DMS153 (cell line): ENCODE measurements at regions not wholly inside any gene's neighbourhood (a gene's known extent, or its start where the extent isn't known, plus 50 kb on each side); places are given as distances from the start of the nearest gene placed in this dataset.

Experiments used
- DNase-seq: peaks from one replicate; lab custom pipeline; 2025; lab: John Stamatoyannopoulos, UW

DNA sequence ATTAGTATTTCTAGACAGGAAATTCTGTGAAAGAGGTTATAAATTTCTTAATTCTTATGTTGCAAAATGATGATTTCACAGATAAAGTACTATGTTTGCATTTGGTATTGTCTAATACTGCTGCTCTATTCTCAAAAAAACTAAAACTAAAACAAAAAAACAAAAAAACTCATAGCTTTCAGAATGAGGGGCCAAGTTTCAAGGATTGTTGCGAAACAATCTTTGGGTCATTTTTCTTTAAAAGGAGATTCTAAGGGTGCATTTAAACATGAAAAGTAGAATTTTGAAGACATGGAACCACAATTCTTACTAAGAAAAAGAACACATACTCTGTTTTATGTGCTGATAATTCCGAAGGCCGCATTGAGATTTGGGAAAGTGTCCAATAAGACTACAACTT, 645.1 kb downstream of the ADGRL2 start:
- no peak for DNase-seq

DNA sequence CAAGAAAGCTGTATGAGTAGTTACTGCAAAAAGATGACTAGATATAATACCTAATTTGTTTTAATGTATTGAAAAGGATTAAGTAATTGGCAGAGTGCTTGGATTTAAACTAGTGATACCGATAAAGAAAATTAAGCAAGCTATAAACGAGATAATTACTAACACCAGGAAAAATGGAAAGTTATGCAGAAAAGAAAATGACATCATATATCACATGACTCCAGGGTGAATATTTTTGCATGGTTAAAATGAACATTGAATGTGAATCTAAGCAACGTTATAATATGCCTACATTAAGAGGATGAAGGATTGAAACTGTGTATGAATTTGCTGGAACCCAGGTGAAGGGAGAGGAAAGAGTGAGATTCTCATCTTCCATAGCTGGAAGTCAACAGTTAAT, 644.4 kb downstream of the ADGRL2 start:
- DNase-seq: no peak

DNA sequence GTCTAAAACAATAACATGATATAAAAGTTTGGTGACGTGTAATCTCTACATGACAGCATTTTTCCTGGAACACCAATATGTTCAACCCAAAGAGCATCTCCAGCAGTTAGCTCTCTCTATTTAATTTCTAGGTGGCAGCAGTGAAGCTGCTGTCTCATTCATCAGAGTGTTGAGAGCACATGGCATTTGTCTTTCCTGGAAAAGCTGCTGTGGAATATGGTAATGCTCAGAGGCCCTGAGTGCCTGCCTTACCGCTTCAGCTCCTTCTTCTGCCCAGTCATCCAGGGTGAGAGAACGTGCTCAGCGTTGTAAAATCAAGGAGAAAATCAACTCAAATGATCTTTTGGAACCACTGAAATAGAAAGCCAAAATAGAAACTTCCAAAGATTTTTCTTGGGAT, 640.7 kb downstream of the ADGRL2 start:
- DNase-seq: peak; percentile 24

DNA sequence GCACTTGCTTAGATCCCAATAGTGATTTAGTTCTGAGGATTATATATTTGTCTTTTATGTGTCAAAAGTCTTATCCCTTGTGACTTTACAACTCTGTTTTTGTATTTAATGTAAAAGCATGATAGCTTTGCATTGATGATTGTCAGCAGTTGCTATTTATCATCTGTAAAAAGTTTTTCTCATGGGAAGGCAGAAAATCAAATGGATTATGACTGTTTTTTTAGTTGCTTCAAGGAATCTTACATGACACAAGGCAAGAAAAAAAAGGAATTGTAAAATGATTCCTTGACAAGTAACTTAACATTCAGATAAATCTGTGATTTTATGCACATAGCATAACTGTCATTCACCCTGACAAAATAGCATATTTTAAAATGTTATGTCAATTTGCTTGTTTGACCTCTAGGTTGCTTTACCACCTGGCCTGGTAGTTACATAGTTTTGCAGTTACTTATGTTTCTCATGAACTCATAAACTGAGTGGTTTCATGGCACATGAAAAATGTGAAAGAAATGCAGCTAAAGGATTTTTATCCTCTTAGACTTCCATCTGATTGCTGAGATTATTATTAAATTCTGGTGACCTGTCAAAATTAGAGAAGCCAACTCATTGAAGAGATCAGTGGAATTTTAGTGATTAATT, 622.6 kb downstream of the ADGRL2 start:
- no peak for DNase-seq

DNA sequence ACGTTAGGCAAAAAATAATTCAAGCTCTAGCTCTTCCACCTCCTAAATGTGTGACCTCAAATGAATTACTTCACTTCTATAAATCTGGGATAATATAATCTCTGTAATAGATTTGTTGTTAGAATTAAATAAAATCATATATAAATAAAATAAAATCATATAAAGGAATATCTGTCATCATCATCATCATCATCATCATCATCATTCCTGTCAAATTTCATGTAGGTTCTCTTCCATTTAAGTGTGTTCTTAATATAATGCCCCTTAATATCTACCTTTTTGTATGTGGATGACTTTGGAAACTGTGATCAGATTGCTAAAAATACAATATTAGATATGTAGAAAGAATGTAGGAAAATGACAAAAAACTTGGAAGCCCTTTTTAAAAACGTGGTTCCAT, 621.0 kb downstream of the ADGRL2 start:
- no peak for DNase-seq

DNA sequence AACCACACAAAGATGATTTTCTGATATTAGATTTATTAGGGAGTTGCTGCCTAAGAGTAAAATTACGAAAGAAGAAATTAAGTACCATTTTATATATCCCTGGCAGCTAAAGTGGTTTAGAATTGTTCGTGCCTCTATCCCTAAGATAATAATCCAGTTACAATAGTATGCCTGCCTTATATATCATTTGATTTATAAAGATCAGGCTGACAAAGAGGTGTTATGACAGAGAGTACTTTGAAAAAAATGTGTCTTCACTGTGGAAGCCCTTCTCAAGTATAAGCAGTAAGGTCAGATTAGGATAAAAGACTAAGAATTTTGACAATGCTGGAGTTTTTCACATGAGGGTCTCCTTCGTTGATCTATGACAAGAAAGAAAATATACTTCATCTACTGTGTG, 619.9 kb downstream of the ADGRL2 start:
- DNase-seq: no peak

DNA sequence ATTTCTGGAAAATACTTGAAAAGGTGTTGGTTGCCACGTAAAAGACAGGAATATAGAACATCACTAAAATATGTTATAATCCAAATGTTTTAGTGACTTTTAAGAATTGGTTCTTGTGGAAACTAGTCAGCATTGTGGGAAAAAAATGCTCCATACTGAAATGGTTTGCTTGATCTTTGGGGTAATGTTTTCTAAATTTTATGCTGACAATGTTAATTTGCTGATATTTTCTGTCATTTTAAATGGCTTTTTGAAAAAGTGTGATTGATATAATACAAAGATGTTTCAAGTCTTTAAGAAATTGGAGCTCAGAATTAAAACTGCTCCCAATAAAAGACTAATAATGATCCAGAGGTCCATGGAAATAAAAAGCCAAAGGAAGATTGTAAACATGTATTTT, 610.9 kb downstream of the ADGRL2 start:
- DNase-seq: no peak

DNA sequence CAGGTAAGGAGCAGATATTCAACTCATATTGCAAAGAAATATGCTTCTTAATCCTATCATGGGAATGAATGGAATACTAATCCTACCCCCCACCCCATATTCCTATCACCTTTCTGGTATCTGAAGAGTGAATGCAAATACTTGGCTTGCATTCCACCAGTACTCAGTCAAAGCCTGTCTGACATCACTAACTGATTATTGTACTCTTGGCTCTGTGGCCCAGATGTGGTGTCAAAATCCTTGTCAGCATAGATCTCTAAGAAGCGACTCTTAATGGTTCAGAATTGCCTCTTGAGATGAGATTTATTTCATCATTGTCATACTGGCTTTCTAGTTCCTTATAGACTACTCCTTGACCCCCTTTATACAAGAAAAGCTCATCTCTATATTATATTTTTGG, 604.6 kb downstream of the ADGRL2 start:
- no peak for DNase-seq

DNA sequence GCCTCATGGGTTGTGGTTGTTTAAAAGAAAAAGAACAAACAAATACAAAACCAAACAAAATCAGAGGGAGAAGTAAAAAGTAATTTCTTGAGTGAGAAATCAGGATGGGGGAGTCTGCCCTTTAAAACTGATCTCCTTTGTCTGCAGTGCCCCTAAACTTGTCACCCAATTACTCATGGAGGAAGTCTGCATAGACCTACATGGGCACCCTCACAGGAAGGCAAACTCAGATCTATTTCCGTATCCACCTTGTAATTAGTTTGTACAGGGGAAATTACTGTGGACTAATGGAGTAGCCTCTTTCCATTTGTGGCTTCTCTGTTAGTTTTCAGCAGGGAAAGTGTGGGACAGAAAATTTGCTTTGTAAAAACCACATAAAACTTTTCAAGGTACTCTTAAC, 600.4 kb downstream of the ADGRL2 start:
- DNase-seq: no peak

DNA sequence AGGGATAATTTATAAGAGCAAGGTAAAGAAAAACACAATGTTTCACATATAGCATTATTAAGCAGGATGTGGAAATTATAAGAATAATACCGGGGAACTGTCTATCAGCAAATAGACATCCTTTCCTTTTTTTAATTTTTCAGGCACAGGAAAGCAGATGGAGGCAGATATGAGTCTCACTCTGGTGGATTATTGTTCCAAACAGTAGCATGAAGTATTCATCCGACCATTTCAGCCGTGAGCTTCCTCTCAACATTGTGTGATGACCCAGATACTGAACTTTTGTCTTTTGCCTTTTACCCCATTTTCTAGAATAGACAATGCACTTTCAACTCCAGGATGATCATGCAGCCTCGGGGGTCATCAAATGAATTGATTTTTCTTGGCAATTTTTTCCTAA, 599.8 kb downstream of the ADGRL2 start:
- no peak for DNase-seq

DNA sequence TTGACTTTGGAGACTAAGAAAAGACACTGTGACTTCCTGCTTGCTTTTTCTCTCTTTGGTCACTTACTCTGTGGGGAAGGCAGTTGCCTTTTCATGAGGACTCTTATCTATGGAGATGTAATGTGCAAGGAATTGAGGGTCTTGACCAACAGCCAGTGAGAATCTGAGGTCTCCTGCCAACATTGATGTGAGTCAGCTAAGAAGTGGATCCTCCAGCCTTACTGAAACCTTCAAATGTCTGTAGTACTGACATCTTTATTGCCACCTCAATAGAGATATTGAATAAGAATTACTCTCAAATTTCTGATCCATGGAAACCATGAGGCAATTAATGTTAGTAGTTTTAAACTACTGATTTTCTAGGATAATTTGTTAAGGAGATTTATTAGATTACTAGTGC, 598.4 kb downstream of the ADGRL2 start:
- no peak for DNase-seq

DNA sequence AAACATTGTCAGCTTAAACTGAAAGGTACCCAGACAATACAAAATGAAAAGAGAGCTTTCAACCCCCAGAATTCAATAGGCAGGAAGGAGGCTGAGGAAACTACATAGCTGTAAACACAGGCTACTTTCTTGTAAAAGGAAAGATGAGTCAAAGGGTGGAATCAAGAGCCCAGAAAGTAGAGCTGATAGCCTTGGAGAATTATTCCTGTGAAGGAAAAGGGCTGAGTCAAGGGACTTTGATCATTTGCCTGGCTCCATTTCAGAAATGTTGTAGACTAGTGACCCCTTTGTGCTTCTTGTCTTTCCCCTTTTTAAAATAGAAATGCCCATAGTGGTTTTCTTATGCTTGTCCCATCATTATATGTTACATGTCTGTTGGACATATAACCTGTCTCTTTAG, 597.6 kb downstream of the ADGRL2 start:
- DNase-seq: no peak

DNA sequence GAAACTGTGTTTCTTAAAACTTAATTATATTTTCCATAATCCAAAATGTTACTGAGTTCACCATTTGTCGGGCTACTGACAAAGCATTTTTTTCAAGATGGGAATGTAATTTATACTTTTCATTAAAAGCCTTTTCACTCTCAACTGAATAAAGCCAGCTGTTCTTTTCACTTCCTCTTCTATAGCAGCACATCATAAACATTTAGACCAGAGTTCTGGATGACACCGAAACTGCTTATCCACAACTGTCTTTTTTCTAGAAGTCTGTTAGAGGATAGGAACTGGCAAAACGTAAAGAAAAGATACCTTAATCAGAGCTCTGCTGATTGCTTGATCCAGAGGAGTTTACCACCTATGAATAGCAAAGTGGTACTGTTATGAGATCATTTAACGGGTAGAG, 594.7 kb downstream of the ADGRL2 start:
- no peak for DNase-seq

DNA sequence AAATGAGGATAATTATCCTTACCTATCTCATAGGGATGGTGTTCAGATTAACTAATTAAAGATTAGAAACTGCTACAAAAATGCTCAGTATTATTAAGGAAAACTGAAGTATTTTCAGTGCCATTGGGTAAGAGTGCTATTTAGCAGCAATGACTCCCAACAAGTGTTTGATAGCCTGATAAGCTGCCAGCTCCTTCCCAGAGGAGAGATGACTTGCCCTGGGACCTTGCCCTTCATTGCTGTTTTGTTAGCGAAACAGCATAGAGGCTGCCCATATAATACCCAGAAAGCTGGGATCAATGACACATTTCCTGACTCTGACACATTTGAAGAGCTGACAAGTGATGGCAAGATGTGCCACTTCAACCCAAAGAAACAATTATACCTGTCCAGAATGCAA, 592.2 kb downstream of the ADGRL2 start:
- no peak for DNase-seq

DNA sequence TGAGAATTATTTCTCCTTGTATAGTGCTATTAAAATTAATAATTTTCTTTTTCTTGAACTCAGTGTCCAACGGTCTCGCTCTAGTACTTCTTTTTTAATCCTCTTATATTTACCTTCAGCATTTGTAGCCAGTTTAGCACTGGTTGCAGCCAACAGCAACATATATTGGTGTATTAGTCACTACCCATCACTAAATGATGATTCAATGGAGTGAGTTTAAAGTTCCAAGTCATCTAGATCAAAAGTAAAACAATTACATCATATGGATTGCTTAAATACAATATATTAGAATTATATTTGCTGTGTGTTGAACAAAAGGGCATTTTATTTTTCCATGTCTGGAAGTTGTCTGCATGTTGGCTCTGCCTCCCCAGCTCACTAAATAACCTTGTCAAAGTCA, 591.8 kb downstream of the ADGRL2 start:
- no peak for DNase-seq

DNA sequence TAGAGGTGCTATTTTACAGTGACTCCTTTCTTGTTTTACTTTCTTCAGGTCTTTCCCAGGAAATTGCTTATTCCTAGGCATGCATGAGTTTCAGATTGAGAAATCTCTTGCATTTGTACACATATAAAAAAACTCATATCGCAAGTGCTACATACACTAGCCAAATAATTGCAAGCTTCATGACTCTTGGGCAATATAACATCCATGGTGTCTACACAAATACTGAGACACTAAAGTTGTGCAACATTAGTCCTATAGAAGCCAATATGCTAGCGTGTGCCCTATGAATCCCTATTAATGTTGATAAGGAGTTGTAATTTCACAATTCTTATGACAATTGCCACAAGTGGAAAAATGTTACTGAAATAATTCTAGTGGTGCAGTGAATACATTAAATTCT, 591.0 kb downstream of the ADGRL2 start:
- DNase-seq: no peak

DNA sequence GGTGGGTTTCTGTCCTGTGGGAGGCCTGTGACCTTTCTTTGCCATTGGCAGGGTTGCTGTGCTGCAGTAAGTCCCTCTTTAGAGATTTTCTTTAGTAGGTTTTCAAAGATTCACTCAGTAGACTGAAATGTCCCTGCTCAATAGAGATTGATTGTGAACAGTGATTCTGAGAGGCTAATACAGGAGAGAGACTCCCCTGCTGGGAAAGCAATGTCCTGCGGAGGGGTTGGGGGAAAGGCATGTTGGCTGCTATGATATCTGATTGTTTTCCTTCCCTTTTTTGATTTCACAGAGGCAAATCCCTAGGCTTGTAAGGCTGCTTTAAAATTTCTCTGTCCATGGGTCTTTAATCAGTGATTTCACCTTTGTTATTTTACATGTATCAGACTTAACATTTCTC, 589.9 kb downstream of the ADGRL2 start:
- DNase-seq: no peak

DNA sequence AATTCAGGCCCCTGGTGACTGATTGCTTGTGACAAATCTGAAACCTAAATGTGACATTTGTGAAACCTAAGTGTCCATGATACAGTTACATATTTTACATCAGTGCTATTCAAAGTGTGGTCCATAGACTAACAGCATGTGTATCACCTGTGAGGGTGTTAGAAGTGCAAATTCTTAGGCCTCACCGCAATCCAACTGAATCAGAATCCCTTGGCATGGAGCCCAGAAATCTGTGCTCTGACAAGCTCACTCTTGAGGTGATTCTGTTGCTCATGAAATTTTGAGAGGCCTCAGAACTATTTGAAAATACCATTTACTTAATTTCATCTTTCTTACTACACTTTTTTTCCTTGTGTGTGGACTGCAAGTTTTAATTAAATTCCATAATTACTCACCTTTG, 587.9 kb downstream of the ADGRL2 start:
- peak; percentile 13 for DNase-seq

DNA sequence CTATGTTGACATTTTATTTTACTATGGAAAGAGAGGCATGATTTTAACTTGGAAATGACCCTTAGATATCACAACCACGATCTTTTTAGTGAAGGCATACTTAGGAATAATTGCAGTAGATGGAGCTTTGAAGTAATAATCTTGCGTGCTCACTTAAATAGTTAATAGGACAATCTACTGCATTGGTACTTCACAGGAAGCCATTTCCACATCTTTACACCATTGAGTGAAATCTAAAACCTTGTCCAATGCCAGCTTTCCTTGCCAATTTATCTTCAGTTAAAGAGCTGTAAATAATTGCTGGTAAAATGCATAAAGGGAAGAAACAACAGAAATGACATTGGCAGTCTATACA, 586.3 kb downstream of the ADGRL2 start:
- no peak for DNase-seq

DNA sequence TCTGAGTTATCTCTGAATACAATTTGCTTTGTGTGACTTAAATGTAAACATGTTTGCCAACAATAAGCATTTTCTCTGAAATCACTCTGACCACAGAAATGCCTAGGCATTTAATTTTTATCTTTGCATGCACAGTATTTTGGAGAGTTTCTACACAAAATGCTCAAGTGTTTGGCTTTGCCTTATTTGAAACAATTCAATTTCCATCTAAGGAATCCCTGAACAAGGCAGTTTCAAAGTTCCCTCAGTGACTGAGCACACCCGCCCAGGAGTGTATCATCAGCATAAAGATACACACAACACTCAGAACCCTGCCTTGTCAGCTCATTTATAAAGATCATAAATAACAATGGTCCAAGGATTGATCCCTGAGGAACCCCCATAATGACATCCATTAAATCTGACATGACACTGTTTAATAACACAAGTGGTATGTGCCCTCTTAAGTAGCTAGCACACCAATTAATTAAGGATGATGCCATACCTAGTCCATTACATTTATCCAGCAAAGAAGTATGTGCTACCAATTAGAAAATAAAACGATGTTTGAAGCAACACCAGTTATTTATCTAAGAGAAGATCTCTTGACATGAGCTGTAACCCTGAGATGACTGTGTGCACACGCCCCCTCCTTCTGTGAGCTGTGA, 585.8 kb downstream of the ADGRL2 start:
- DNase-seq: peak; percentile 32

DNA sequence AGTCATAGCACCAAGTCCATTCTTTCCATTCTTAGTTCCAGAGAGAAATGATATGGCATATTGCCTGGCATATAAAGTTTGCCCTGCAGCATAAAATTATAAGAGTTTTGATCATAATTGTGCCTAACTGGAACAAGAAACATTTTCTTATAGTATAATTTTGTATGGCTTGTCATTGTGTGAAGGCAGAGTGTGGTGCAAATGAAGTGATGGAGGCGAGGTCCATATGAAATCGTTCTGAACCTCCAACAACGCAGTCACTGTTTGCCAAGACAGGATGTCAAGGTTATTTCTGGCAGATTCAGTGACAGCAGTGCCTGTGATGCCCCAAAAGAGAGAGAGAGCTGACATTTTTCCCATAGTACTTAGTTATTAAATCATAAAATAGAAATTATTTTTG, 584.0 kb downstream of the ADGRL2 start:
- no peak for DNase-seq

DNA sequence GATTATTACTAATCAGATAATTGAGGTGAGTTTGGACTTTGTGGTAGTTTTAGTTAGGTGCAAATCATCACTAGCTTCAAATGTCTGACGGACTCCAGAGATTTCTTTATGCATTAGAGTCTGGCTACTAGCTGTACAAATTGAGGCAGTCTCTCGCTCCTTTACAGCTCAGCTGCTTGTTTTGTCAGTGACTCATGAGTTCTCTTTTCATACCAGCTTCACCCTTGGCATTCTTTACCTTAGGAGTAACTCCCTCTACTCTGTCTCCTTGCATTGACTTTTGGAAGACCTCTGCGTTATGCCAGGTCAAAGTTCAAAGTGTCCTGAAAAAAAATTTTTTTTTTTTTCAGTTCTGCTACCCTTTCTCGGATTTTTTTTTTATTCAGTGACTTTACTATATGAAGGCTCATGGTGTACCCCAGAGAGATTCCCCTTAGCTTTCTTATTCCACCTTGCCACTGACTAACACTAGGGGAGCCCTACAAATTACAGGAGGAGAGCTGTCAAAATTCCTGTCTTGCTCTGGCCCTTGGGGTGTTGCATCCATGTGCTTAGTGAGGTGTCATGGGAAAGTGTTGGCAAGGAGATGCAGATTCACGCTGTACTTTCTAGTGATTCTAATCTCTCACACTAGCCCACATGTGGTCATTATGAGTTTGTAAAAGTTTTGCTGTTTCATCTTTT, 576.6 kb downstream of the ADGRL2 start:
- no peak for DNase-seq

DNA sequence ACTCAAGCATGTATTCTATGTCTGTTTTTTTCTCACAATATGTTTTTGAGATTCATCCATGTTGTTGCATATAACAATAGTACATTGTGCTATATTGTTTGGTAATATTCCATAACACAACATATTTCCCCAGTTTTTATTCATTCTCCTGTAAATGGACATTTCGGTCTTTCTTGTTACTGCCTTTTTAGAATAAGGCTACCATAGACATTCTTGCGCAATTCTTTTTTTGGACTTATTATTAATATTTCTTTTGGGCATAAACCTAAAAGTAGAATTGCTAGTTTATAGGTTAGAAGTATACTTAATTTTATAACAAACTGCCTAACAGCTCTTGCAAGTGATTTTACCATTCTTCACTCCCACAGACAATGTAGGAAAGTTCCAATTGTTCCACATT, 573.0 kb downstream of the ADGRL2 start:
- DNase-seq: no peak
